H1 (cell line): ENCODE measurements at regions not wholly inside any gene's neighbourhood (a gene's known extent, or its start where the extent isn't known, plus 50 kb on each side); places are given as distances from the start of the nearest gene placed in this dataset.

Experiments used
- CTCF ChIA-PET: fragments of 300-600 bp; sonication (Branson Sonifier 250); formaldehyde crosslinking; loops from one replicate; lab custom pipeline; 2021; ENCODE audit not compliant: partially characterized antibody; lab: Charles Lee
- POLR2A ChIA-PET: fragments of 300-600 bp; sonication (Branson Sonifier 250); formaldehyde crosslinking; loops from one replicate; lab custom pipeline; 2021; ENCODE audit warnings: inconsistent platforms; ENCODE audit not compliant: partially characterized antibody; lab: Charles Lee
- DNase-seq, 2 experiments: peaks; one replicate each; pipeline versions ENCODE4 v3.0.0 to v3.0.0-alpha.2; 2010 to 2022; ENCODE audit warnings: low spot score in 2 of 2, low read depth in 1 of 2, mixed read lengths in 1 of 2
- FAIRE-seq: peaks from 2 replicates; lab custom pipeline; 2011; peaks lifted over from hg19 to GRCh38; lab: Jason Lieb, UNC
- H2AFZ ChIP-seq: 2 replicates; pipeline ENCODE4 v1.8.1; 2012; ENCODE audit warnings: low read length, inconsistent platforms
- H2AK5ac ChIP-seq: 2 replicates; pipeline ENCODE4 v1.6.1; 2013; ENCODE audit warnings: low read depth, low read length
- H2BK120ac ChIP-seq: replicated peaks from 2 replicates; pipeline ENCODE3; 2013; ENCODE audit warnings: low read depth, low read length, inconsistent platforms
- H2BK12ac ChIP-seq: 2 replicates; pipeline ENCODE4 v1.6.1; 2013; ENCODE audit warnings: low read depth, low read length
- H2BK15ac ChIP-seq: 2 replicates; pipeline ENCODE4 v1.6.1; 2013; ENCODE audit warnings: low read length
- H2BK20ac ChIP-seq: 2 replicates; pipeline ENCODE4 v1.6.1; 2013; ENCODE audit warnings: low read length
- H2BK5ac ChIP-seq: 2 replicates; pipeline ENCODE4 v1.6.1; 2013; ENCODE audit warnings: low read depth, low read length
- H3K14ac ChIP-seq: 2 replicates; pipeline ENCODE4 v1.6.1; 2013; ENCODE audit warnings: inconsistent platforms; ENCODE audit not compliant: insufficient read length
- H3K18ac ChIP-seq: 2 replicates; pipeline ENCODE4 v1.6.1; 2013; ENCODE audit warnings: low read length; ENCODE audit errors: extremely low read depth
- H3K23ac ChIP-seq: 2 replicates; pipeline ENCODE4 v1.6.1; 2013; ENCODE audit warnings: inconsistent platforms; ENCODE audit not compliant: insufficient read length
- H3K23me2 ChIP-seq: 2 replicates; pipeline ENCODE4 v1.6.1; 2013; ENCODE audit warnings: low read depth, low read length
- H3K27ac ChIP-seq: 2 replicates; pipeline ENCODE4 v1.6.1; 2011; ENCODE audit warnings: low read depth, low read length, inconsistent platforms
- H3K27me3 ChIP-seq, 4 experiments: replicated peaks in 1 of 4; 1 replicate in 1 of 4; 2 replicates in 3 of 4; pipeline versions ENCODE4 v1.6.1 to v1.8.1; 2011 to 2013; ENCODE audit warnings: low read length in 3 of 4, mild to moderate bottlenecking in 3 of 4, inconsistent platforms in 2 of 4, mixed read lengths in 2 of 4, moderate library complexity in 1 of 4; ENCODE audit not compliant: control insufficient read depth in 3 of 4, insufficient read depth in 3 of 4; ENCODE audit errors: extremely low read depth in 1 of 4
- H3K36me3 ChIP-seq, 4 experiments: 2 replicates each; pipeline versions ENCODE4 v1.6.1 to v1.8.1; 2011 to 2013; ENCODE audit warnings: mild to moderate bottlenecking in 4 of 4, low read length in 3 of 4, moderate library complexity in 2 of 4, control low read depth in 1 of 4, inconsistent platforms in 1 of 4; ENCODE audit not compliant: insufficient read depth in 4 of 4, control insufficient read depth in 2 of 4
- H3K4ac ChIP-seq: replicated peaks from 2 replicates; pipeline ENCODE3; 2013; ENCODE audit warnings: low read length, low read depth, mixed read lengths, inconsistent platforms; ENCODE audit not compliant: insufficient read length
- H3K4me1 ChIP-seq, 4 experiments: replicated peaks in 1 of 4; 1 replicate in 1 of 4; 2 replicates in 3 of 4; pipeline versions ENCODE4 v1.6.1 to v1.8.1; 2011 to 2013; ENCODE audit warnings: low read length in 3 of 4, inconsistent platforms in 2 of 4, mixed read lengths in 1 of 4; ENCODE audit not compliant: insufficient read depth in 4 of 4, control insufficient read depth in 3 of 4
- H3K4me2 ChIP-seq, 2 experiments: 2 replicates each; pipeline versions ENCODE4 v1.6.1 to v1.8.1; 2011 to 2013; ENCODE audit warnings: low read depth in 2 of 2, low read length in 2 of 2, control low read depth in 1 of 2, inconsistent platforms in 1 of 2, mild to moderate bottlenecking in 1 of 2; ENCODE audit not compliant: insufficient read depth in 1 of 2
- H3K4me3 ChIP-seq, 4 experiments: fragments of 200-600, 300-600 bp in 1 of 4; sonication (generic), shearing (Covaris generic), sonication (Bioruptor Twin) in 1 of 4; 2 replicates each; pipeline versions ENCODE4 v1.5.1 to v1.8.1; 2011 to 2016; ENCODE audit warnings: low read length in 4 of 4, low read depth in 3 of 4, control low read depth in 2 of 4, inconsistent platforms in 2 of 4, mild to moderate bottlenecking in 2 of 4, mixed read lengths in 1 of 4, moderate library complexity in 1 of 4; ENCODE audit not compliant: insufficient read depth in 2 of 4; ENCODE audit errors: extremely low read depth in 1 of 4
- H3K56ac ChIP-seq: replicated peaks from 2 replicates; pipeline ENCODE3; 2013; ENCODE audit warnings: low read depth, mild to moderate bottlenecking, mixed read lengths, low read length, inconsistent platforms; ENCODE audit not compliant: insufficient read length
- H3K79me1 ChIP-seq: 2 replicates; pipeline ENCODE4 v1.6.1; 2013; ENCODE audit warnings: low read depth, low read length, control low read depth
- H3K79me2 ChIP-seq, 2 experiments: 2 replicates each; pipeline versions ENCODE4 v1.6.1 to v1.8.1; 2012 to 2013; ENCODE audit warnings: low read length in 2 of 2, mild to moderate bottlenecking in 2 of 2, inconsistent platforms in 1 of 2; ENCODE audit not compliant: insufficient read depth in 2 of 2, control insufficient read depth in 1 of 2
- H3K9ac ChIP-seq, 4 experiments: replicated peaks in 1 of 4; 1 replicate in 1 of 4; 2 replicates in 3 of 4; pipeline versions ENCODE4 v1.6.1 to v1.8.1; 2011 to 2013; ENCODE audit warnings: low read depth in 3 of 4, low read length in 3 of 4, control low read depth in 2 of 4, mild to moderate bottlenecking in 2 of 4, moderate library complexity in 2 of 4, inconsistent platforms in 1 of 4; ENCODE audit errors: extremely low read depth in 1 of 4
- H3K9me3 ChIP-seq, 2 experiments: 2 replicates each; pipeline versions ENCODE4 v1.6.1 to v1.8.1; 2012 to 2013; ENCODE audit warnings: mild to moderate bottlenecking in 2 of 2, moderate library complexity in 2 of 2, control low read depth in 1 of 2, inconsistent platforms in 1 of 2, low read depth in 1 of 2, low read length in 1 of 2, mixed read lengths in 1 of 2; ENCODE audit not compliant: insufficient read depth in 2 of 2
- H4K20me1 ChIP-seq, 2 experiments: replicated peaks in 1 of 2; 2 replicates each; pipeline versions ENCODE3 to v1.8.1; 2011 to 2013; ENCODE audit warnings: inconsistent platforms in 2 of 2, low read length in 2 of 2, mild to moderate bottlenecking in 1 of 2; ENCODE audit not compliant: insufficient read depth in 2 of 2, control insufficient read depth in 1 of 2
- H4K5ac ChIP-seq: 2 replicates; pipeline ENCODE4 v1.6.1; 2013; ENCODE audit warnings: low read length, low read depth, mixed read lengths, inconsistent platforms; ENCODE audit not compliant: insufficient read length
- H4K8ac ChIP-seq: 2 replicates; pipeline ENCODE4 v1.8.0; 2013; ENCODE audit warnings: mild to moderate bottlenecking, moderate library complexity, low read length, inconsistent platforms; ENCODE audit not compliant: insufficient read depth; ENCODE audit errors: extremely low read depth
- H4K91ac ChIP-seq: replicated peaks from 2 replicates; pipeline ENCODE3; 2013; ENCODE audit warnings: low read length, mixed read lengths, inconsistent platforms; ENCODE audit not compliant: insufficient read length
- CTBP2 ChIP-seq: IDR thresholded peaks from 2 replicates; pipeline ENCODE4 v1.7.0; 2011; ENCODE audit warnings: borderline replicate concordance, mild to moderate bottlenecking, moderate library complexity, mixed read lengths, low read length; ENCODE audit not compliant: insufficient read depth, insufficient read length
- EGR1 ChIP-seq: IDR thresholded peaks from 2 replicates; pipeline ENCODE4 v1.6.1; 2011; ENCODE audit warnings: low read depth, low read length, borderline replicate concordance
- GTF2F1 ChIP-seq: IDR thresholded peaks from 2 replicates; pipeline ENCODE4 v1.6.1; 2012; ENCODE audit warnings: low read depth, low read length, improper control_type of control experiment, borderline replicate concordance
- HDAC6 ChIP-seq: IDR thresholded peaks from one replicate; pipeline ENCODE4 v1.7.1; 2012; ENCODE audit warnings: low read depth, mild to moderate bottlenecking, inconsistent platforms, low read length, moderate library complexity
- KDM4A ChIP-seq: IDR thresholded peaks from one replicate; pipeline ENCODE4 v1.7.1; 2012; ENCODE audit warnings: low read depth, mild to moderate bottlenecking, moderate library complexity, low read length, inconsistent platforms; ENCODE audit not compliant: severe bottlenecking
- NRF1 ChIP-seq: IDR thresholded peaks from 2 replicates; pipeline ENCODE4 v1.6.1; 2011; ENCODE audit warnings: mild to moderate bottlenecking, low read depth, low read length, improper control_type of control experiment
- POU5F1 ChIP-seq: IDR thresholded peaks from 2 replicates; pipeline ENCODE4 v1.6.1; 2011; ENCODE audit warnings: low read depth, mild to moderate bottlenecking, low read length, moderate library complexity
- RBBP5 ChIP-seq: IDR thresholded peaks from 2 replicates; pipeline ENCODE4 v1.7.1; 2012; ENCODE audit warnings: low read depth, mild to moderate bottlenecking, inconsistent platforms, low read length, moderate library complexity, borderline replicate concordance
- RNF2 ChIP-seq: fragments of 200-900, 300-1000 bp; sonication (generic); IDR thresholded peaks from 2 replicates; pipeline ENCODE4 v1.7.1; 2016; ENCODE audit warnings: borderline replicate concordance, low read depth, mild to moderate bottlenecking, antibody characterized with exemption, low read length; ENCODE audit not compliant: poor library complexity, severe bottlenecking; ENCODE audit errors: missing control alignments
- RXRA ChIP-seq: IDR thresholded peaks from 2 replicates; pipeline ENCODE4 v1.6.1; 2011; ENCODE audit warnings: low read depth, mild to moderate bottlenecking, low read length, moderate library complexity; ENCODE audit not compliant: insufficient read depth
- SIX5 ChIP-seq: IDR thresholded peaks from 2 replicates; pipeline ENCODE4 v1.6.1; 2011; ENCODE audit warnings: mild to moderate bottlenecking, low read depth, low read length
- SP2 ChIP-seq: IDR thresholded peaks from 2 replicates; pipeline ENCODE4 v1.6.1; 2012; ENCODE audit warnings: mild to moderate bottlenecking, low read length, inconsistent platforms
- SUZ12 ChIP-seq: fragments of 200-600 bp; sonication (generic); IDR thresholded peaks from 2 replicates; pipeline ENCODE4 v1.6.1; 2012; ENCODE audit warnings: mild to moderate bottlenecking, inconsistent platforms, low read length, moderate library complexity, mixed read lengths
- TEAD4 ChIP-seq: IDR thresholded peaks from 2 replicates; pipeline ENCODE4 v1.6.1; 2012; ENCODE audit warnings: low read depth, low read length, inconsistent platforms, mixed read lengths
- WGBS, 2 experiments: shearing (Covaris generic) in 1 of 2; methylation state at CpG; one replicate each; pipeline versions ENCODE4 v1.1.6 to v1.1.7; 2013 to 2015; ENCODE audit warnings: low lambda C conversion rate in 2 of 2, mixed read lengths in 2 of 2, inconsistent platforms in 1 of 2, low coverage in 1 of 2, missing lambda C conversion rate in 1 of 2; ENCODE audit not compliant: insufficient replicate concordance in 2 of 2, insufficient coverage in 1 of 2, insufficient read length in 1 of 2; ENCODE audit errors: extremely low coverage in 1 of 2, missing lambda C conversion rate in 1 of 2; 5-methylcytosine and 5-hydroxymethylcytosine counted together

DNA sequence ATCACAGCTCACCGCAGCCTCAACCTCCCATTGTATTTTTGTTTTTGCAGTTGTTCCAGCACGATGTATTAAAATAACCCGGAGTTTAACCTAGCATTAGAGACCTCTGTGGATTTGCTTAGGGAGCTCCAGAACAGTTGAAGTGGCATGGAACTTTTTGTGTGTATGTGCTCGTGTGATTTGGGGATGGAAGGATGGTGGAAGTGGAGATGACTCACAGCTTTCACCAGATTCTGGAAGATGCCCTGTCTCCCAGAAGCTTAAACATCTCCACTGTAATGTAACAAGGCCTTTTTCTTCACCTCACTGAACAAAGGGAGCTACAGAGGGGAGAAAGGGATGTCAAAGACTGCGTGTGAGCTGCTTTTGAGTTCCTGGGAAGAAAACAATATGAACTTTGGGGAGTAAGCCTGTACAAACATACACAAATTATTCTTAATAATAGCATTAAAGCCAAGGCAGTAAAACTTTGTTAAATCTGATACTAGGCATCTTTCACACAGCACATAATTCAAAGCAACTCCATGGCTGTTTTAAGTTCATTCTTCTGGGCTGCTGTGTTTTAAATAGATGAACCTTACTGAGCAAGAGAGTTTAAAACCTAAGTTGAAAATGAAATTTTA, 226.4 kb downstream of the ADAMTS15 start:
- H2BK5ac ChIP-seq, result no peak overlapping the region
- POLR2A ChIA-PET, result no interaction called here
- H3K36me3 ChIP-seq, result no peaks in the 10 kb centered on the region
- no peak overlapping the region for H2AK5ac ChIP-seq
- H4K20me1 ChIP-seq, result no peaks in the 10 kb centered on the region
- peaks cover 10 to 14% of the 10 kb centered on the region in 2 experiments for H3K9me3 ChIP-seq
- CTCF ChIA-PET, result interaction anchor here (0.6 to 1.1 kb wide), 7 partner anchors 24 to 244 kb away, joined by 3 to 4 read pairs (median 3); no protein-coding TSS in a partner anchor
- no peak overlapping the region for H4K8ac ChIP-seq
- H3K4me3 ChIP-seq, result no peak overlapping the region
- no peak overlapping the region for H4K5ac ChIP-seq
- DNase-seq (no peak), FAIRE-seq (no peak)
- H3K27ac ChIP-seq, result no peak overlapping the region
- no peak overlapping the region for H3K9ac ChIP-seq
- H3K14ac ChIP-seq, result no peak overlapping the region
- no peaks in the 10 kb centered on the region for H3K23me2 ChIP-seq
- H2BK20ac ChIP-seq, result no peak overlapping the region
- no peak overlapping the region for H4K91ac ChIP-seq
- H2BK12ac ChIP-seq, result no peak overlapping the region
- H3K23ac ChIP-seq, result no peak overlapping the region
- no peak overlapping the region for H2BK15ac ChIP-seq
- no peak overlapping the region for H3K4ac ChIP-seq
- no peaks in the 10 kb centered on the region for H3K79me1 ChIP-seq
- H3K18ac ChIP-seq, result no peak overlapping the region
- H3K79me2 ChIP-seq, result no peaks in the 10 kb centered on the region
- H3K4me1 ChIP-seq, result peaks cover 0 to 4% (median 2%) of the 10 kb centered on the region in 4 experiments; a peak in 3 of 7 replicates
- H3K27me3 ChIP-seq, result no peaks in the 10 kb centered on the region
- H2BK120ac ChIP-seq, result no peak overlapping the region
- no peak overlapping the region for H2AFZ ChIP-seq
- H3K4me2 ChIP-seq, result no peak overlapping the region
- WGBS, 2 experiments, result 92% methylated on average over 5 of the region's 5 CpGs; no CpG with 5 or more reads in 1 of the 2 experiments
- H3K56ac ChIP-seq, result no peak overlapping the region
- TF ChIP-seq KDM4A (no peak), SIX5 (no peak), RNF2 (no peak), GTF2F1 (no peak), EGR1 (no peak), RXRA (no peak), RBBP5 (no peak), CTBP2 (no peak), POU5F1 (no peak), TEAD4 (no peak), NRF1 (no peak), HDAC6 (no peak), SP2 (no peak), SUZ12 (no peak)
